ENCODE measurements at regions not wholly inside any gene's neighbourhood (a gene's known extent, or its start where the extent isn't known, plus 50 kb on each side); places are given as distances from the start of the nearest gene placed in this dataset.

- TF ChIP-seq POLR2A (IDR thresholded peaks at IDR 0.05; ENCODE audit: extremely low read depth, insufficient read length), result no peak
- no peak for TF ChIP-seq MYC (IDR thresholded peaks at IDR 0.05; ENCODE audit: low read depth, low read length)
- no peak for TF ChIP-seq CTCF (IDR thresholded peaks at IDR 0.05; ENCODE audit: low read depth, low read length)
- TF ChIP-seq MAX (IDR thresholded peaks at IDR 0.05; ENCODE audit: low read depth, low read length), result no peak
These were observed 507.8 kb upstream of the CNTN5 start for GRCh38 chr11:98512938-98513337.

All from NB4 (cell line).